Hippocampal formation (tissue), 2 donors: ENCODE measurements at regions not wholly inside any gene's neighbourhood (a gene's known extent, or its start where the extent isn't known, plus 50 kb on each side); places are given as distances from the start of the nearest gene placed in this dataset.
"Not testable (repeated sequence)": the region's sequence is repeated elsewhere in the genome, so short reads cannot be mapped to it uniquely, and the experiment has no call there.

ENCODE experiments used
- DNase-seq, 2 donors: peaks; one replicate each; lab custom pipeline; 2025; lab: John Stamatoyannopoulos, UW

DNA sequence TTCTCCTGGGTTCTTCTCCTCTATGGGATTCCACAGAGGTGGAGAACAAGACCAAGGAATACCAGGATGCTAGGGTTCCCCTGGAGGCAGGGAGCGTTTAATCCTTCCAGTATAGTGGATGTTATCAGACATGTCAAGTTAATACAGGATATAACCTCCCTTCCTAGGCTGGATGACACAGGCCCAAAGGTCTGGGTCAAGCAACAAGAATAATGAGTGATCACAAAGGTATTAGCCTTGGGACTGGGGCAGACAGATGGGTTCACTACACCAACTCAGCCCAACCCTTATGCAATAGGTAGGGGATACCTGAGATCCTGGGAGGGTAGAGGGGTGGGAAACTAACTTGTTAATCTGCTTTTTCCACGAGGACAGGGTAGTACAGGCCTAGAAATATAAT, 690.3 kb downstream of the HTR1B start:
- DNase-seq = no peak

DNA sequence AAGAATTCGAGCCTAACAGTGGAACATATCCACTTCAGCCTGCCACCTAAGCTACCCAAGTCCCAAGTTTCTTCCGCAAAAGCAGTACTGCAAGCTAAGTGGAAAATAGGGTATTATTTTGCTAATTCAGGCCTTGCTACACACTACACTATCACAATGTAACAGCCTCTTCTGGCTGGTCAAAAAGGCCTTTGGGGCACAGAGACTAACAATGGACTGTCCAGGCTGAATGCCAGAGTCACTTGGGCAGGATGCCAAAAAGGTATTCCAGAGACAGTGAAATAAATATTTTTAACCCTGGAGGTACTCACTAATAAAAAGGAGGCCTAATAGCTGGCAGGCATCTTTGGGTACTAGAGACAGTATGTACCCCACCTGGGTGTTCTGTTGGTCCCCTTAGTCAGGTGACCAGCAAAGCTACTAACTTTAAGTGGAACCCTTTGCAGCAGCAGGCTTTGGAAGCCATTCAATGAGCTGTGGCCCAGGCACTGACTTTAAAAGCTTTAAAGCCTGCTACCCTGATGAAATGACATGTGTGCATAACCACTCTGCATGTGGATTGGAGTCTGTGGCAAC, 692.1 kb downstream of the HTR1B start:
- no peak for DNase-seq

DNA sequence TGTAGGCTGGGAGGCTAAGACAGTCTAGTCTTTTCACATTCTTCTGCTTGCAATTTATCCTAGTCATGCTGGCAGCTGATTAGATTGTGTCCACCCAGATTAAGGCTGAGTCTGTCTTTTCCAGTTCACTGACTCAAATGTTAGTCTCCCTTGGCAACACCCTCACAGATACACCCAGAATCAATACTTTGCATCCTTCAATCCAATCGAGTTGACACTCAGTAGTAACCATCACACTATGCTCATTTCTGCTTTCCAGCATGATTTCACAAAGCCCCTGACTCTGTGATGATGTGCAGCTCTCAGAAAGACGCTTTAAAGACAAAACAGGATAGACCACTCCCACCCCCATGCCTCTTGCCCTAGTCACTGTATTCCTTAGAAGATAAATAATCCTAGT, 693.0 kb downstream of the HTR1B start:
- DNase-seq = no peak

- no peak for DNase-seq
These were observed 694.7 kb downstream of the HTR1B start for GRCh38 chr6:76768556-76768955.

DNA sequence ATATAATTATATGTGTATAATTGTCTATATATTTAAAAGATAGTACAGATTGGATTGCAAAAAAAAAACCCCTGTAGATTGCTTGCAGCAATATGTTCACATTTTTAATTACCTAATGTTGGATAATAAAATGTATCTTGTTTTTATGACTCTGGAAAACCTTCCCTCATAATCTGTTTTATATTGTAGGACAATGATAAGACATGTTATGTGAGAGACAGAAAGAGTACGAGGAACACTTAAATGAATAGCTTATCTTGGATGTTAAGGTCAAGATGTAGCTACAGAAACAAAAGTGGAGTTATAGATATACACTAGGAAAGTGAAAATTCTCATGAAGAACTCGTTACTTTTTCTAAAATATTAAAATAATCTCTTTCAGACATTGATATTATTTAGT, 691.6 kb upstream of the IMPG1 start:
- no peak for DNase-seq

DNA sequence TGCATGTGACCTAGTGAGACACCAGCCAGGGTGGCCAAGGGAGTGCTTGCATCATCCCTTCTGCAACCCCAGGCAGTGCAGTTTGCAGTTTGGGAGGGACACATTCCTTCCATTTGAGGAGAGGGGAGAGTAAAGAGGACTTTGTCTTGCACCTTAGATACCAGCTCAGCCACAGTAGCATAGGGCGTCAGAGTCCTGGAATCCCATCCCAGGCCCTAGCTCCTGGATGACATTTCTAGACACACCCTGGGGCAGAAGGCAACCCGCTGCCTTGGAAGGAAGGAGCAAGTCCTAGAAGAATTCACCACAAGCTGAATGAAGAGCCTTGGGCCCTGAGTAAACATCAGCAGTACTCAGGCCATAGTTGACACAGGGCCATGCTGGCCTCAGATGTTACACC, 680.4 kb upstream of the IMPG1 start:
- no peak for DNase-seq

DNA sequence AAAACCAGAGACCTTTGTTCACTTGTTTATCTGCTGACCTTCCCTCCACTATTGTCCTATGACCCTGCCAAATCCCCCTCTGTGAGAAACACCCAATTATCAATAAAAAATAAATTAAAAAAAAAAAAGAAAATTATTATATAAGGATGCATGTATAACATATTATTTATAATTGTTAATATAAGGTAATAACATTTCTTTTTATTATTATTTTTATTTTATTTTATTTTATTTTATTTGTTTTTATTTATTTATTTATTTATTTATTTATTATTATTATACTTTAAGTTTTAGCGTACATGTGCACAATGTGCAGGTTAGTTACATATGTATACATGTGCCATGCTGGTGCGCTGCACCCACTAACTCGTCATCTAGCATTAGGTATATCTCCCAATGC, 672.9 kb upstream of the IMPG1 start:
- not testable (repeated sequence) for DNase-seq

DNA sequence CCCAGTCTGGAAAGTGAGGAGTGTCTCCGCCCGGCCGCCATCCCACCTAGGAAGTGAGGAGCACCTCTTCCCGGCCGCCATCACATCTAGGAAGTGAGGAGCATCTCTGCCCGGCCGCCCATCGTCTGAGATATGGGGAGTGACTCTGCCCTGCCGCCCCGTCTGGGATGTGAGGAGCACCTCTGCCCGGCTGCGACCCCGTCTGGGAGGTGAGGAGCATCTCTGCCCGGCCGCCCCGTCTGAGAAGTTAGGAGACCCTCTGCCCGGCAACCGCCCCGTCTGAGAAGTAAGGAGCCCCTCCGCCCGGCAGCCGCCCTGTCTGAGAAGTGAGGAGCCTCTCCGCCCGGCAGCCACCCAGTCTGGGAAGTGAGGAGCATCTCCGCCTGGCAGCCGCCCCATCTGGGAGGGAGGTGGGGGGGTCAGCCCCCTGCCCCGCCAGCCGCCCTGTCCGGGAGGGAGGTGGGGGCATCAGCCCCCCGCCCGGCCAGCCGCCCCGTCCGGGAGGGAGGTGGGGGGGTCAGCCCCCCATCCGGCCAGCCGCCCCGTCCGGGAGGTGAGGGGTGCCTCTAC, 671.8 kb upstream of the IMPG1 start:
- DNase-seq = not testable (repeated sequence)

DNA sequence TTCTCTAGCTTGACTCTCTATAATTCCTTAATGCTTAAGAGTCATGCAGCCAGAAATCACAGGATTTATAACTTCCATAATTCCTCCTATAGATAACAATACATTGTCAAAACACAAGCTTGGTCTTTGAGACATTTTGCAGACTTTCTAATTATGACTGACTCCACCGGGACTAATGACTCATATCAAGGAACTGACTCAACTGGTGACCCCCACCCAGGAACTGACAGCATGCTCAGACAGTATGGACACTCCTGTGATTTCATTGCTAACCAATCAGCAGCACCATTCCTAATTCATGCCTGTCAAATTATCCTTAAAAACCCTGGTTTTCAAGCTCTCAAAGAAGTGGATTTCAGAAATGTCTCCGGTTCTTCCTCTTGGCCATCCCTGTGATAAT, 670.5 kb upstream of the IMPG1 start:
- DNase-seq = no peak

DNA sequence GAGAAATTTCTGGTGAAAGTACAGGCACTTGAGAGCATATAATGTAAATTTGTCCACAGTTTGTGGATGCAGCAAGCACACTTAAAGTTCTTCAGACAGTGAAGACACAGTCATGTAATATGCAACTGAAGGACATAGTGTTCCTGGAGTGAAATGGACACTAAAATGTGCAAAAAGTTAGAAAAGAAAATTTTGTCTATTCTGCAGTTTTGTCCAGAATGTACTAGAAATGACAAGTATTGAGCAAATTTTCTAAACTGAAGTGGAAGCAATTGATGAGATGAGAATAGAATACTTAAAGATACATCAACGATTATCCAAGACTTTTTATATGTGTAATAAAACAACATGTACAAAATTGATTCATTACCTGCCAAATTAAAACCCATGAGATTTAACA, 647.0 kb upstream of the IMPG1 start:
- no peak for DNase-seq

GRCh38 chr6:76708641-76709331, 636.3 kb upstream of the IMPG1 start:
- DNase-seq = no peak

DNA sequence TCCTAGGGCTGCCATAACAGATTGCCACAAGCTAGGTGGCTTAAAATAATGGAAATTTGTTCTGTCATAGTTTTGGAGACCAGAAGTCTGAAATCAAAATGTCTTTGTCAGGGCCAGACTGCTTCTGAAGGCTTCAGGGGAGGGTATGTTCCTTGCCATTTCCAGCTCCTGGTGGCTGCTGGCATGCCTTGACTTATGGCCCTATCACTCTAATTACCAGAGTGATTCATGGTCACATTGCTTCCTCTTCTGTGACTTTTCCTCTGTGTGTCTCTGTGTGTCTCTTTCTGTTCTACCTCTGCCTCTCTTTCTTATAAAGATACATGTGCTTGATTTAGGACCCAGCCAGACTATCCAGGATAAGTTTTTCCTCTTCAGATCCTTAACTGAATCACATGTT, 635.2 kb upstream of the IMPG1 start:
- DNase-seq = no peak

- DNase-seq = no peak
These were observed 634.2 kb upstream of the IMPG1 start for GRCh38 chr6:76706631-76707030.

- DNase-seq = no peak
These were observed 633.6 kb upstream of the IMPG1 start for GRCh38 chr6:76706086-76706485.

DNA sequence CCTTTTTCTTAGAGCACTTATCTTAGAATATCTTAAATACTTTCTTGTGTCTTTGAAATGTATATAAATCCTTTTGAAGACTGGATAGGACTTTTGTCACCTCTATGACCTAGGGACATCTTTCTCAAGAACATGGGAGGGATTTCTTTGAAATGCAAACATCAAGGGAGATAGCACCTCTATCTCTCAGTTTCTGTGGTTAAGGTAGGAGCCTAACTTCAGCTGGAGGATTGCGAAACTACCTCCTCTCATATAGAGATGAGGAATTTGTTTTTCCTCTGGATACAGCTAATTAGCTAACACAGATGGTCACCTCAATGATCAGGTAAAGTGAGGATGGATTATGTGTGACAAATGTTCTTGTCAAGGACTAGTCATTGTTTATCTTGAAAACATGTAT, 631.3 kb upstream of the IMPG1 start:
- DNase-seq = no peak

- no peak for DNase-seq
These were observed 630.8 kb upstream of the IMPG1 start for GRCh38 chr6:76703285-76703684.

GRCh38 chr6:76702187-76702586, 629.7 kb upstream of the IMPG1 start:
- DNase-seq = no peak

DNA sequence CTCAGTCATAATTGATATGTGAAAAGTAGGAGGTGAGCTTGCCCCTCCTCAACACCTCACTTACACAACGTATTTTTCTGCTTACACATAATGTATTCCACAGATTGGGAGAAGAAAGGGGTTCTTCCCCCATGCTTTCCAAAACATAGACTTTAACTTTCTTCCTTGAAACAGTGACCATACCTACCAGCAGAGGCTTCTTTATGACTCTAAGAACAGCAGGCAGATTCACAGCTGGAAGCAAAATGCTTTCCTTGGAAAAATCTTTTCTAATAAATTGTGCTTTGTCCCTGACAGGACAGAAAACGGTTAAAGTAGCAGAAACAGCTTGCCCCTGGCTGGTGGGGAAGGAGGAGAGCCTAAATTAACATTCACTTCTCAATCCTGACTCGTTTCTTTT, 629.1 kb upstream of the IMPG1 start:
- DNase-seq = no peak

DNA sequence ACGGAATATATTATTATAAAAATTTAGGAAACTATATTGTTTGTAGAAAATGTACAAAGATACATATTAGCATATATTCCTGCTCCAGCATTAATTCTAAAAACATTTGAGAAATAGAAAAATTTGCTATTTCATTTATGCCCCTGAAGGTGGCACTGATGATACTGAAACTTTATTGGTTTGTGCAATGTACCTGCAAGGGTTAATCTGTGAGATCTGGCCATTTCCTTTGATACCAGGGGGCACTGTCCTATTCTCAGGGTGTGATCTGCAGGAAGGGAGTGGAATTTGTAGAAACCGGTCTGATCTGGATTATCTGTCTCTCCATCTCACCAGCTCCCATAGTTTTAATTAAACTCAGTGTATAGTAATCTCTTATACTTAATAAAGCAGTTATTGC, 625.1 kb upstream of the IMPG1 start:
- DNase-seq = no peak

- no peak for DNase-seq
These were observed 622.3 kb upstream of the IMPG1 start for GRCh38 chr6:76694795-76695194.

- DNase-seq = no peak
These were observed 612.4 kb upstream of the IMPG1 start for GRCh38 chr6:76684875-76685274.

DNA sequence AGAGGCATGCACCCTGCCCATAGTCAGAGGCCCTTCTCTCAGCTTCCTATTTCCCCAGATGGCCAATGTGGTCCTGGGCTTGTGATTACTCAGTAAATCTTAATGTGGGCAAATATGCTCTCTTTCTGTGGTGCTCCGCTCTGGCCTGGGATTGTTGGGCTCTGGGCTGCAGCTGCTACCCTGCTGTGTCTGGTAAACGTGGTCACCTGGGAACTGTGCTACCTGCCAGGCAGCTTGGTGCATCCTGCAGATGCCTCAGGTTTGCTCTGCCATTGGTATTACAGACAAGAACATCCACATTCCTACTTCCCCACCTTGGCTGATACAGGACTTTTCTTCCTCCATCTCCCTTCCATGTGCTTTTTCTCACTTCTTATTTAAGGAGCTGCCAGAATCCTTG, 611.5 kb upstream of the IMPG1 start:
- DNase-seq = no peak

GRCh38 chr6:76682842-76683241, 610.4 kb upstream of the IMPG1 start:
- no peak for DNase-seq

DNA sequence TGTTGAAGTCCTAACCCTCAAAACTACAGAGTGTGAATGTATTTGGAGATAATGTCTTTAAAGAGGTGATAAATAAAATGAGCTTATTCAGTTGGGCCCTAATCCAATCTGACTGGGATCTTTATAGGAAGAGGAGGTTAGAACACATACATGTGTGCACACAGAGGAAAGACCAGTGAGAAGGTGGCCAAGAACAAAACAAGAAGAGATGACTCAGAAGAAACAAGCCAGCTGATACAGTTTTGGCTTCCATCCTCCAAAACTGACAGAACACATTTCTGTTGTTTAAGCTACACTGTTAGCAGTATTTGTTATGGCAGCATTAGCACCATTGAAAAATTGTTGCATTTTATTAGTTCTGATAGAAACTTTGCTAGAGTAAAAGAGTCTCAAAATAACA, 609.3 kb upstream of the IMPG1 start:
- DNase-seq = no peak
